CD4-positive, alpha-beta T cell treated with Interleukin-4 for 4 hours (primary cell): ENCODE measurements at regions not wholly inside any gene's neighbourhood (a gene's known extent, or its start where the extent isn't known, plus 50 kb on each side); places are given as distances from the start of the nearest gene placed in this dataset.

Experiments used
- DNase-seq: peaks from one replicate; pipeline ENCODE4 v3.0.0-alpha.2; 2020

GRCh38 chr6:126419901-126420300 is 80.0 kb downstream of the CENPW start:
- DNase-seq = no peak

- DNase-seq = no peak
Observed at GRCh38 chr6:126422912-126423311, 83.0 kb downstream of the CENPW start.

DNA sequence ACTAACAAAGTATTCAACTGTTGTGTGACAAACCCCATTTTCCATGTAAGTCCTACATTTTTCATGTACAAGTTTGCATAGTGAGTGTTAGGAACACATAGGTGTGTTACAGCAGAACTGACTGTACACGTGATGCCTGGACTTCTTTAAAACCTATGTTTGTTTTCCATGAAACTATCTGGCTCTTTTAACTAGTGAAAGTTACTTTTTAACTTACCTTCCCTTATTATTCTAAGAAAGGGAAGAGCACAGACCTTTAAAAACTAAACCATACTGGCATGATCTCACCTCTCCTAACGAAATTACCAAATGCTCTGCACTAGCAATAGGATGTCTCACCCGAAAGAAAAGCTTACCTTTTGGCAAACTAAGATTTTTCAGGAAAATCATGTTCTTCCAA is 87.8 kb downstream of the CENPW start:
- DNase-seq = no peak

DNA sequence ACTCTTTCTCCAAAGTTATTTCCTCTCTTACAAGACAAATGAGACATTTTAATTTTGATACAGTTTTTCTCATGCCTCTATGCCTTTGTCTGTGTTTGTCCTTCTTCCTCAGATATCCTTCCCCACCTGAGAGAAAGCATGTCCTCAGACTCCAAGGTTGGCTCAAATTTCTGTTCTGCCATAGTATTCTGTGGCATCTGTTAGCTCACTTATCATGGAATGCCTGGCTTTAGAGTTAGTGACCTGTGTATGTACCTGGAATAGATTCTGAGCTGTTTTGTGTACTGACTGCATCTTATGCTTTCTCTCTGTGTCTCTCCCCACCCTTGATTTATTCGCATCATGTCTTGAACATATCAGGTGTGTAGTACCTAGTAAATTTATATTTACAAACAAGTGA is 90.0 kb downstream of the CENPW start:
- no peak for DNase-seq

GRCh38 chr6:126432564-126432963 is 92.6 kb downstream of the CENPW start:
- no peak for DNase-seq

- no peak for DNase-seq
Observed at GRCh38 chr6:126433927-126434326, 94.0 kb downstream of the CENPW start.

GRCh38 chr6:126437205-126437604 is 97.3 kb downstream of the CENPW start:
- DNase-seq = no peak

GRCh38 chr6:126439040-126439439 is 99.1 kb downstream of the CENPW start:
- DNase-seq = no peak

DNA sequence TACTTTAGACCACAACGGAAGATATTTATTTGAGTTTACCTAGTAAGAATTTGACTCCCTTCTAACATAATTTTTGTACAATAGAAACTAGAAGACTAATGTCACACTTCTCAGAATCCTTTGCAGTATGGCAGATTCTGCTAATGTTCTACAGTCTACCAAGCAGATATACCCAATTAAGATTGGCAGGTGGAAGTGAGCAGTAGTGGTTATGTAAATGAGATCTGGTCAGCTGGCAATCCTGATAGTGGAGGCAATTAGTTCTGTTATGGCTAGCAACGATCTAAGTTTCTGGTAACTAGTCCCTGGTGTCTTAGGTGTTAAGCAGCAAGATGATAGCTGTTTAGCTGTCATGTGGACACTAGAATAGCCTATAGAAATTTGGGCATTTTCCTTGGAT is 101.0 kb downstream of the CENPW start:
- no peak for DNase-seq

- no peak for DNase-seq
Observed at GRCh38 chr6:126444659-126445273, 104.9 kb downstream of the CENPW start.

GRCh38 chr6:126446248-126446647 is 106.3 kb downstream of the CENPW start:
- no peak for DNase-seq

DNA sequence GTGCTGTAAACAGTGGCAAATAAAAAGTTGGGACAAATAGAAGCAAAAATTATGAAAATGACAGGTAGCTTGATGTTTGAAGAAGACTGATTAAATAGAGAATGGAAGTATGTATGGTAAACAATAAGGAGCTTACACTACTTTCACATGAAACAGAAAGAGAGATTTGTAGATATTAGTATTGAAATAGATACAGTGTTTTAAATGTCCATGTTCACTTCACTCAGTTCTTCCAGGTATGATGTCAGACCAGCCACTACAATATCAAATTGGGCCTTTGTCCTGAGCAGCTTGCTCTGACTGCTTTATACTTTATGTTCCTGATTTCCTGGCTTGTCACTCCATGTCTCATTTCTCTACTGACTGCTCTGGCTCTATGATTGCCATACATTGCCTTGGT is 107.5 kb downstream of the CENPW start:
- DNase-seq = no peak

DNA sequence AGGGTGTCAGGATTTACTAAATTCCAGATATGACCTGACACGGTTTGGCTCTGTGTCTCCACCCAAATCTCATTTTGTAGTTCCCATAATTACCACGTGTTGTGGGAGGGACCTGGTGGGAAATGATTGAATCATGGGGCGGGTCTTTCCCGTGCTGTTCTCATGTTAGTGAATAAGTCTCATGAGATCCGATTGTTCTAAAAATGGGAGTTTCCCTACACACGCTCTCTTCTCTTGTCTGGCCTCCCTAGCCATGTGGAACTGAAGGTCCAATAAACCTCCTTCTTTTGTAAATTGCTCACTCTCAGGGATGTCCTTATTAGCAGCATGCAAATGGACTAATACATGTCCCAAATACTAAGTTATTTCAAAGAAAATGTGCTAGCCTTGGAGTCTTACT is 121.1 kb downstream of the CENPW start:
- DNase-seq = no peak

DNA sequence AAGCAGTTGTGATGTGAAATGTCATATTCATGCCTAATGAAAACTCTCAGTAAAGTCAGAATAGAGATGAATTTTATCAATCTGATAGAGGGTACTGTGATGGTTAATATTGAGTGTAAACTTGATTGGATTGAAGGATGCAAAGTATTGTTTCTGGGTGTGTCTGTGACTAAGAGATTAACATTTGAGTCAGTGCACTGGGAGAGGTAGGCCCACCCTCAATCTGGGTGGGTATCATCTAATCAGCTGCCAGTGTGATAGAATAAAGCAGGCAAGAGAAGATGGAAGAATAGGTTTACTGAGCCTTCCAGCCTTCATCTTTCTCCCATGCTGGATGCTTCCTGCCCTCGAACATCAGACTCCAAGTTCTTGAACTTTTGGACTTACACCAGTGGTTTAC is 124.3 kb downstream of the CENPW start:
- DNase-seq = no peak

- DNase-seq = no peak
Observed at GRCh38 chr6:126475449-126475848, 135.5 kb downstream of the CENPW start.

DNA sequence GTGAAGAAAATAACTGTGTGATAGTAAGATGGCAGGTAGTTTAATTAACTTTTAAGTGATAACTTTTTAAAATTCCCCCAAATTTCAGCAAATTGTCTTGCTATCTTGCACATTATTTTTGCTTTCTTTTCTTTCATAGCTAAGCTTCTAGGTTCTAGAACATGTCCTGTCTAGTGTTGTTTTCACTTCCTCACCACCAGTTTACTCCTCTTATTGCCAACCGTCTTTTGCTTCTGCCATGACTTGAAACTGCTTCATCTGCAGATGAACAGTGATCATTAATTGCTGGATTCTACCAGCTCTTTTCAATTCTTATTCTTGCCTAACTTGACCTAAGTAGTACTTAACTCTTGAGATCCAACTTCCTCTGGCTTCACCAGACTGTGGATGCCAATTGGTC is 137.8 kb downstream of the CENPW start:
- no peak for DNase-seq

- no peak for DNase-seq
Observed at GRCh38 chr6:126480268-126480667, 140.4 kb downstream of the CENPW start.

DNA sequence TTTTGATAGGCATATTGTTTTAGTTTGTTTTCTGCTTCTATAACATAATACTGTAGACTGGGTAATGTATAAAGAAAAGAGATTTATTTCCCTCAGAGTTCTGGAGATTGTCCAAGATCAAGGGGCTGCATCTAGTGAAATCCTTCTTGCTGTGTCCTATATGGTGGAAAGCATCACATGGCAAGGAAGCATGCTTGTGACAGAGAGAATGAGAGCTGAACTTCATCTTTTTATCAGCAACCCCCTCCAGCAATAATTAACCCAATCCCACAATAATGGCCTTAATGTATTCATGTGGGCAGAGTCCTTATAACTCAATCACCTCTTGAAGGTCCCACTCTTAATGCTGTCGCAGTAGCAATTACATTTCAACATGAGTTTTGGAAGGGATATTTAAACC is 141.4 kb downstream of the CENPW start:
- no peak for DNase-seq

GRCh38 chr6:126504792-126505191 is 164.9 kb downstream of the CENPW start:
- DNase-seq = no peak

DNA sequence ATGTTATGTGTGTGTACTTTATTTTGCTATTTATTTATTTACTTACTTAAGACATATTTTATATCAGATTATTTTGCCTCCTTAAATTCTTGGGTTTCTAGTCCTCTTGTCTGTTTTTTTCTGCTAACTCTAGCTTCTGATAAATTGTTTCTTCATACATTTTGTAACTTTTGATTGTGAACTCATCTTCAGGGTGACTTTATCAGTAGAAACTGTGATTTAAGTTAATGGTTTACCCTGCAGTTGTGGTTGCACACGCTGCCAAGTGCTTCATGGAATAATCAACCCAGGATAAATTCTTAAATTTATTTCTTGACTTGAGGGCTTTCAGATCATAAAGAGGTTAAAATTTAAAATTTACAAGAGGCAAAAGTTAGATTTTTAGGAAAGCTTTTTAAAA is 173.3 kb downstream of the CENPW start:
- no peak for DNase-seq

- no peak for DNase-seq
Observed at GRCh38 chr6:126516411-126516810, 176.5 kb downstream of the CENPW start.

GRCh38 chr6:126524811-126525326 is 185.0 kb downstream of the CENPW start:
- DNase-seq = no peak

DNA sequence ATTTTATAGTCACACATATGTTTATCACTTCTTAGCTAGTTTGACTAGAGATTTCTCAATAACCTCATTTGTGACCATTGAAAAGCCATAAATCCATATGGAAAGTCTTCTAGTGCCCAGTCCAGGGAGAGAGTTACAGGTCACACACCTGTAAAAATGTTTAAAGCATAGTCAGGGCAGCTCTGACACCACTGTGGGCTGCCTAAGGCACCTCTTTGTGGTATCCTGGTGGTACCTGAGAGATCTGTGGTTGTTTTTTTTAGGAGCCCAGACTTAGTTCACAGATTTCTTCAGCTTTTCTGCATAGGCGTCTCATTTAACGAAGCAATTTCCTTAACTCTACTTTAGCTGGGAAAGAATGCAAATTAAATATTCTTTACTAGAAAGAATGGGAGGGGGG is 186.6 kb downstream of the CENPW start:
- DNase-seq = no peak

DNA sequence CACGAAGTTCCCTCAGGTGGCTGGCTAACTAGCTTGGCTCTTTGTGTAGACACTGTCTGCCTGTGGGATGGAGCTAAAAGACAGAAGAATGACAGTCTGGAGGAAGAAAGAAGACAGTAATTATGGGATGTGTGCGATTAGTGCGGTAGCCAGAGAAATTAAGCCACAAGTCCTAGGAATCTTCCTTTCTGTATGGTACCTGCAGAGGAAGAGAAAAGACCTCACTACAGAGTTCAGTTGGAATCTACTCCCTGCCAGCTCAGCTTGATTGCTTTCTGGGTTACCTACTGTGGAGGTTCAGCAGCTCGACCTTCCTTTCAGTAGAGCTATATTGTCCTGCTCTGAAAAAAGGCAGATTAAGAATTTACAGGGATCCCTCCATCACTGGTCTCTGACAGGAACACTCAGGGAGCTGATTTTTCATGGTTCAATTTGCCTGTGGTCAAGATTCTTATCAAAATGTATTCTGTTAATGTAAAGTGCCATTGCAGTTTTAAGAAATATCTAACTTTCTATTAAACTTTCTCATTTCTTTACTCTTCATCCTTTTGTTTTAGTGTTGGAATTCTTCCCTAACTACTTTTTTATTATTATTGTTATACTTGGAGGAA is 187.2 kb downstream of the CENPW start:
- no peak for DNase-seq
